ENCODE measurements at regions not wholly inside any gene's neighbourhood (a gene's known extent, or its start where the extent isn't known, plus 50 kb on each side); places are given as distances from the start of the nearest gene placed in this dataset.

DNA sequence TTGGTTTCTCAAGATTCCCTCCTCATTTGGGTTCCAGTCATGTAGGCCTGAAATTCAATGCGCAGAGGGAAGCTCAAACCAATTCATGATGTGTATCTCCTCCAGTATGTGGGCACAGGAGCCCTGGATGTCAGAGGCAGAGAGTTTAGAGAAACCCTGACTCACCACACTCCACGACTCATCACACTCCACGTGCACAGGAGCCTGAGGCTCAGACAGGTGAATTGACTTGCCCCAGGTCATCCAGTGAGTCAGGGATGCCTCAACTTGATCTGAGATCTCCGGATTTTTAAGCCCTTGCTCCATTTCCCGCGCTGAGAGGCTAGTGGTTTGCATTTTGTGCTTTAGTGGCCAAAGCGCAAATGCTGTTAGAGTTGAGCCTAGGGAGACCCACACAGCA, 183.9 kb downstream of the HAPSTR1 start:
- Mint-ChIP-seq H3K27me3 (ENCODE audit: unreplicated experiment) (peaks cover 72% of the 10 kb centered on the region), H3K4me3 (ENCODE audit: low read depth, unreplicated experiment) (no peak overlapping the region), H3K9me3 (ENCODE audit: low read depth, unreplicated experiment) (peaks cover 4% of the 10 kb centered on the region), H3K36me3 (ENCODE audit: insufficient read depth, unreplicated experiment) (no peaks in the 10 kb centered on the region), H3K27ac (ENCODE audit: unreplicated experiment) (no peak overlapping the region), H3K4me1 (ENCODE audit: low read depth, unreplicated experiment) (no peaks in the 10 kb centered on the region)
- intact Hi-C loops (cut with micrococcal nuclease; ENCODE audit: unreplicated experiment): no loop called here
- no TSS peak for BruUV-seq (replicated peaks)
- CTCF ChIA-PET: no interaction called here
- no peak for DNase-seq
- no peak for TF ChIP-seq CTCF (IDR thresholded peaks at IDR 0.05; ENCODE audit: unreplicated experiment)

DNA sequence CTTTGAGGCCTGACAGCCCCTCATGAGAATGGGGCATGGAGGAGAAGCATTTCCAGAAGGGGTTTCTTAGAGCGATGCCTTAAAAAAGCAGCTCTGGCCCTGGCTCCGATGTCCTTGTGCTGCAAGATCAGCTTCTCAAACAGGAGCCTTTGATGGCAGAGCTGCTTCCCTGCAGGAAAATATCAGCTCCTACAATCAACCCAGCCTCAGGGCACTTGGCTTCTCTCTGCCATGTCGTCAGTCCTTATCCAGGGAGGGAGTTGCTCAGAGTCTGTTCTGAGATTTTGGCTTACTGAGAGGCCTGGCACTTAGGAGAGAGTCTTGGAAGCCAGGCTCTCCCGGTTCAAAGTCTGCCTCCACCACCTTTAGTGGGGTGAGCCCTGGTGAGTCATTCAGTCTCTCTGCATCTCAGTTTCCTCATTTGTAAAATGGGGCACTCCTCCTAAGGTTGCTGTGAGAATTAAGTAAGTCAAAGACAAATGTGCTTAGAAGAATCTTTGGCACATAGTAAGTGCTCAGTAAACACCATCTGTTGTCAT, 184.4 kb downstream of the HAPSTR1 start:
- H3K4me1 Mint-ChIP-seq (ENCODE audit: low read depth, unreplicated experiment): no peaks in the 10 kb centered on the region
- peaks cover 67% of the 10 kb centered on the region for H3K27me3 Mint-ChIP-seq (ENCODE audit: unreplicated experiment)
- intact Hi-C loops (cut with micrococcal nuclease; ENCODE audit: unreplicated experiment): no loop called here
- DNase-seq: no peak
- no peak overlapping the region for H3K4me3 Mint-ChIP-seq (ENCODE audit: low read depth, unreplicated experiment)
- no peaks in the 10 kb centered on the region for H3K36me3 Mint-ChIP-seq (ENCODE audit: insufficient read depth, unreplicated experiment)
- no peak for TF ChIP-seq CTCF (IDR thresholded peaks at IDR 0.05; ENCODE audit: unreplicated experiment)
- no TSS peak for BruUV-seq (replicated peaks)
- peaks cover 3% of the 10 kb centered on the region for H3K9me3 Mint-ChIP-seq (ENCODE audit: low read depth, unreplicated experiment)
- H3K27ac Mint-ChIP-seq (ENCODE audit: unreplicated experiment): no peak overlapping the region
- CTCF ChIA-PET: interaction anchor here (0.6 kb wide), 1 partner anchor 798 kb away, joined by 4 read pairs; no protein-coding TSS in a partner anchor

DNA sequence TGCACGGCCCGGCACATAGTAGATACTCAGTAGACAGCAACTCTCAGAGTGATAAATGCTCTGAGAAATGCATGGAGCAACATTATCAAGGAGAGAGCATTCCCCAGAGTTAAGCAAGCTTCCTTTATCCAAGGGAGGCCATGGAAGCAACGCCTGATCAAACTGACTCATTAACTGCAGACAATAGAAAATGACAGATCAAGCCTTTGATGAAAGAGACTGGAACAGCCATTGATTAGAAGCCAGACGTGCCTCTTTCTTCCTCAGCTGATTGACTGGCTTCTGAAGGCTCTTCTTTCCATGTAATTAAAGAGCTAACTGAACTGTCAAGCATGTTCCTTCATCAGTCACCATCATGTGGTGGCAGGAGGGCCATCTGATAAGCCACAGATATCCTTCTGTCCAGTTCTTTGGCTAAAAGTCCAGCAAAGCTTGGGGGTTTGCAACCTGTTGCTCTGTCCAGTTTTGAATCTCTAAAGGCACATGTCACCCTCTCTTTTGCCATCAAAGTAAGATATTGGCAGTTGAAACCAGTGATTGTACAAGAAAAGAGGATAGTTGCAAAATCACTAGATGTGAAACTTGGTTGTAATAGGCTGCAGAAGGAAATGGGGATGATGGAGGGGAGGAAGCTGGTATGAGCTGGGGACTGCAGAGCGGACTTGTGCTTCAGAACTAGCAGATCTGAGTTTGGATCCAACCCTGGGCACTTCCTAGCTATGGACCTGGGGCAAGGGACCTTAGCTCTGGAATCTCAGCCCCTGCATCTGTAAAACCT, 188.0 kb downstream of the HAPSTR1 start:
- CTCF ChIA-PET: interaction anchor here (0.6 kb wide), 1 partner anchor 924 kb away, joined by 6 read pairs; no protein-coding TSS in a partner anchor
- no peak for TF ChIP-seq CTCF (IDR thresholded peaks at IDR 0.05; ENCODE audit: unreplicated experiment)
- Mint-ChIP-seq H3K27me3 (ENCODE audit: unreplicated experiment) (peaks cover 34% of the 10 kb centered on the region), H3K27ac (ENCODE audit: unreplicated experiment) (no peak overlapping the region), H3K9me3 (ENCODE audit: low read depth, unreplicated experiment) (no peaks in the 10 kb centered on the region), H3K4me3 (ENCODE audit: low read depth, unreplicated experiment) (no peak overlapping the region), H3K36me3 (ENCODE audit: insufficient read depth, unreplicated experiment) (no peaks in the 10 kb centered on the region), H3K4me1 (ENCODE audit: low read depth, unreplicated experiment) (no peaks in the 10 kb centered on the region)
- no TSS peak for BruUV-seq (replicated peaks)
- intact Hi-C loops (cut with micrococcal nuclease; ENCODE audit: unreplicated experiment): no loop called here
- DNase-seq: no peak

DNA sequence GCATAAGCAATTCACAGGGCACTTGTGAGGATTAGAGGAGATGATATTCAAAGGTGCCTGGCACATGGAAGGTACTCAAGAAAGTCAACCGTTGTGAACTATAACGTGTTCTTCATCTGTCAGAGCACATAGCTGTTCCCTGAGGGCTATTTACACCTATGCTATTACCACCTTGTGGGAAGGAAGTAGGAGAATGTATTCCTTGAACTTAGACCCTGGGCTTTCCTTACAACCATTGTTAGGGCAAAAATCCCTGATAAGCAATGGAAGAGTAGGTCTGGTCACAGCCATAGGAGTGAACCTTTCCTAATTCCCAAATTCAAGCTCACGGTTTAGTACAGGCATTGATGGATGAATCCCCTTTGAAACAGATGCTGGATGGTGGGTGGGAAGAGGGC, 188.6 kb downstream of the HAPSTR1 start:
- no peaks in the 10 kb centered on the region for H3K9me3 Mint-ChIP-seq (ENCODE audit: low read depth, unreplicated experiment)
- CTCF ChIA-PET: interaction anchor here (0.6 kb wide), 1 partner anchor 924 kb away, joined by 6 read pairs; no protein-coding TSS in a partner anchor
- intact Hi-C loops (cut with micrococcal nuclease; ENCODE audit: unreplicated experiment): no loop called here
- BruUV-seq (replicated peaks): no TSS peak
- no peak for DNase-seq
- no peaks in the 10 kb centered on the region for H3K4me1 Mint-ChIP-seq (ENCODE audit: low read depth, unreplicated experiment)
- H3K4me3 Mint-ChIP-seq (ENCODE audit: low read depth, unreplicated experiment): no peak overlapping the region
- peaks cover 31% of the 10 kb centered on the region for H3K27me3 Mint-ChIP-seq (ENCODE audit: unreplicated experiment)
- no peak overlapping the region for H3K27ac Mint-ChIP-seq (ENCODE audit: unreplicated experiment)
- H3K36me3 Mint-ChIP-seq (ENCODE audit: insufficient read depth, unreplicated experiment): no peaks in the 10 kb centered on the region
- TF ChIP-seq CTCF (IDR thresholded peaks at IDR 0.05; ENCODE audit: unreplicated experiment): no peak

Measured in Calu3 (cell line).